Liver (tissue), 8 donors: ENCODE measurements at regions not wholly inside any gene's neighbourhood (a gene's known extent, or its start where the extent isn't known, plus 50 kb on each side); places are given as distances from the start of the nearest gene placed in this dataset.

Experiments used
- DNase-seq: peaks from one replicate; pipeline ENCODE4 v3.0.0-alpha.2; 2017; ENCODE audit warnings: low spot score
- H3K27ac ChIP-seq, 2 donors: one replicate each; pipeline ENCODE4 v1.7.0; 2013; ENCODE audit warnings: inconsistent platforms in 2 of 2, low read length in 2 of 2, control low read depth in 1 of 2, low read depth in 1 of 2, mild to moderate bottlenecking in 1 of 2
- H3K27me3 ChIP-seq, 4 donors: one replicate each; pipeline versions ENCODE4 v1.6.1 to v1.7.0; 2013; ENCODE audit warnings: low read length in 3 of 4, inconsistent platforms in 1 of 4, mild to moderate bottlenecking in 1 of 4, moderate library complexity in 1 of 4; ENCODE audit not compliant: control insufficient read depth in 4 of 4, insufficient read depth in 4 of 4
- H3K36me3 ChIP-seq, 4 donors: one replicate each; pipeline versions ENCODE4 v1.6.1 to v1.7.0; 2013; ENCODE audit warnings: low read length in 3 of 4, mild to moderate bottlenecking in 3 of 4, low read depth in 1 of 4, moderate library complexity in 1 of 4; ENCODE audit not compliant: control insufficient read depth in 4 of 4, insufficient read depth in 3 of 4
- H3K4me1 ChIP-seq, 4 donors: one replicate each; pipeline versions ENCODE4 v1.6.1 to v1.7.0; 2013; ENCODE audit warnings: low read length in 3 of 4, mild to moderate bottlenecking in 3 of 4, moderate library complexity in 1 of 4; ENCODE audit not compliant: control insufficient read depth in 4 of 4, insufficient read depth in 4 of 4
- H3K4me3 ChIP-seq, 3 donors: one replicate each; pipeline versions ENCODE4 v1.6.1 to v1.7.0; 2013; ENCODE audit warnings: low read length in 3 of 3, control low read depth in 1 of 3, low read depth in 1 of 3, mild to moderate bottlenecking in 1 of 3
- H3K9ac ChIP-seq, 2 donors: one replicate each; pipeline ENCODE4 v1.7.0; 2013; ENCODE audit warnings: low read length in 2 of 2, mild to moderate bottlenecking in 2 of 2, moderate library complexity in 2 of 2, control low read depth in 1 of 2, low read depth in 1 of 2
- H3K9me3 ChIP-seq, 4 donors: one replicate each; pipeline versions ENCODE4 v1.6.1 to v1.7.0; 2013; ENCODE audit warnings: low read length in 3 of 4; ENCODE audit not compliant: control insufficient read depth in 4 of 4
- ATF3 ChIP-seq: IDR thresholded peaks from 2 replicates; pipeline ENCODE4 v1.6.1; 2016; ENCODE audit warnings: antibody characterized with exemption
- CTCF ChIP-seq: fragments of 150-350 bp; IDR thresholded peaks from 2 replicates; pipeline ENCODE4 v1.5.1; 2017; ENCODE audit warnings: improper control_type of control experiment, low read depth, low read length; ENCODE audit not compliant: missing input control
- EGR1 ChIP-seq, 2 donors: IDR thresholded peaks; 2 replicates each; pipeline ENCODE4 v1.6.1; 2016 to 2018; ENCODE audit warnings: antibody characterized with exemption in 2 of 2, low read depth in 2 of 2
- FOXA1 ChIP-seq: IDR thresholded peaks from 2 replicates; pipeline ENCODE4 v1.6.1; 2016; ENCODE audit warnings: antibody characterized with exemption
- FOXA2 ChIP-seq: IDR thresholded peaks from 2 replicates; pipeline ENCODE4 v1.6.1; 2016; ENCODE audit warnings: antibody characterized with exemption
- GABPA ChIP-seq, 2 donors: IDR thresholded peaks in 1 of 2; conservative IDR thresholded peaks in 1 of 2; 2 replicates each; pipeline ENCODE4 v1.6.1; 2016; ENCODE audit warnings: antibody characterized with exemption in 2 of 2, mild to moderate bottlenecking in 1 of 2, moderate library complexity in 1 of 2
- HNF4A ChIP-seq, 2 donors: conservative IDR thresholded peaks; 2 replicates each; pipeline ENCODE4 v1.6.1; 2016; ENCODE audit warnings: antibody characterized with exemption in 2 of 2, mild to moderate bottlenecking in 2 of 2
- HNF4G ChIP-seq: IDR thresholded peaks from 2 replicates; pipeline ENCODE4 v1.6.1; 2016; ENCODE audit warnings: antibody characterized with exemption
- JUND ChIP-seq, 2 donors: IDR thresholded peaks; 2 replicates each; pipeline ENCODE4 v1.6.1; 2016; ENCODE audit warnings: antibody characterized with exemption in 2 of 2
- MAX ChIP-seq: IDR thresholded peaks from 2 replicates; pipeline ENCODE4 v1.6.1; 2016; ENCODE audit warnings: antibody characterized with exemption
- NR2F2 ChIP-seq: IDR thresholded peaks from 2 replicates; pipeline ENCODE4 v1.6.1; 2016; ENCODE audit warnings: antibody characterized with exemption
- RAD21 ChIP-seq, 2 donors: IDR thresholded peaks; 2 replicates each; pipeline ENCODE4 v1.6.1; 2016; ENCODE audit warnings: antibody characterized with exemption in 2 of 2, mild to moderate bottlenecking in 2 of 2
- REST ChIP-seq: IDR thresholded peaks from 2 replicates; pipeline ENCODE4 v1.6.1; 2016; ENCODE audit warnings: antibody characterized with exemption, mild to moderate bottlenecking
- RXRA ChIP-seq, 2 donors: IDR thresholded peaks; 2 replicates each; pipeline ENCODE4 v1.6.1; 2017 to 2018; ENCODE audit warnings: antibody characterized with exemption in 2 of 2, mild to moderate bottlenecking in 1 of 2
- SP1 ChIP-seq: IDR thresholded peaks from 2 replicates; pipeline ENCODE4 v1.6.1; 2018; ENCODE audit warnings: antibody characterized with exemption, mild to moderate bottlenecking
- TAF1 ChIP-seq: conservative IDR thresholded peaks from 2 replicates; pipeline ENCODE4 v1.6.1; 2016; ENCODE audit warnings: antibody characterized with exemption, mild to moderate bottlenecking
- YY1 ChIP-seq: IDR thresholded peaks from 2 replicates; pipeline ENCODE4 v1.6.1; 2016; ENCODE audit warnings: antibody characterized with exemption, mild to moderate bottlenecking
- ZBTB33 ChIP-seq: IDR thresholded peaks from 2 replicates; pipeline ENCODE4 v1.6.1; 2016; ENCODE audit warnings: antibody characterized with exemption
- WGBS: extraction: QIAGEN DNeasy Blood & Tissue Kit; methylation state at CpG from one replicate; pipeline ENCODE4 v1.1.7; 2013; 5-methylcytosine and 5-hydroxymethylcytosine counted together
- donor health status: healthy.
- donor health status: healthy.
- donor health status: healthy.
- donor health status: healthy.
- donor health status: healthy.

GRCh38 chrX:7789200-7789599, 53.8 kb upstream of the VCX start:
- Histone ChIP-seq H3K4me1 (peaks cover 0 to 16% (median 4%) of the 10 kb centered on the region in 4 donors), H3K4me3 (no peak overlapping the region), H3K9ac (no peak overlapping the region), H3K27ac (no peak overlapping the region), H3K36me3 (no peaks in the 10 kb centered on the region), H3K9me3 (peaks cover 0 to 3% (median 1%) of the 10 kb centered on the region in 4 donors), H3K27me3 (no peaks in the 10 kb centered on the region)
- TF ChIP-seq FOXA2 (no peak), FOXA1 (no peak), RAD21 (IDR thresholded peaks at IDR 0.05) (peak in 1 of 2 donors; percentile 28), GABPA (IDR thresholded peaks at IDR 0.05 in 1 of 2, conservative IDR thresholded peaks at IDR 0.05 in 1 of 2) (no peak), REST (no peak), YY1 (no peak), MAX (no peak), SP1 (peak; percentile 52), ATF3 (no peak), TAF1 (no peak), NR2F2 (no peak), EGR1 (IDR thresholded peaks at IDR 0.05; ENCODE audit: low read depth in 2 of 2) (no peak), ZBTB33 (no peak), CTCF (no peak), HNF4A (conservative IDR thresholded peaks at IDR 0.05) (peak; percentile 65 to 91), HNF4G (peak; percentile 48), RXRA (IDR thresholded peaks at IDR 0.05) (no peak), JUND (IDR thresholded peaks at IDR 0.05) (no peak)
- WGBS, result 54% methylated on average over 2 of the region's 2 CpGs
- no peak for DNase-seq
